GM11168 (cell line): ENCODE measurements at regions not wholly inside any gene's neighbourhood (a gene's known extent, or its start where the extent isn't known, plus 50 kb on each side); places are given as distances from the start of the nearest gene placed in this dataset.

ENCODE experiments used
- in situ Hi-C: fragments of 300-500 bp; cut with MboI; formaldehyde crosslinking; loops from one replicate; pipeline ENCODE4 v1.12.0; 2022; ENCODE audit warnings: low sequenced_read_pairs; ENCODE audit not compliant: unreplicated experiment

DNA sequence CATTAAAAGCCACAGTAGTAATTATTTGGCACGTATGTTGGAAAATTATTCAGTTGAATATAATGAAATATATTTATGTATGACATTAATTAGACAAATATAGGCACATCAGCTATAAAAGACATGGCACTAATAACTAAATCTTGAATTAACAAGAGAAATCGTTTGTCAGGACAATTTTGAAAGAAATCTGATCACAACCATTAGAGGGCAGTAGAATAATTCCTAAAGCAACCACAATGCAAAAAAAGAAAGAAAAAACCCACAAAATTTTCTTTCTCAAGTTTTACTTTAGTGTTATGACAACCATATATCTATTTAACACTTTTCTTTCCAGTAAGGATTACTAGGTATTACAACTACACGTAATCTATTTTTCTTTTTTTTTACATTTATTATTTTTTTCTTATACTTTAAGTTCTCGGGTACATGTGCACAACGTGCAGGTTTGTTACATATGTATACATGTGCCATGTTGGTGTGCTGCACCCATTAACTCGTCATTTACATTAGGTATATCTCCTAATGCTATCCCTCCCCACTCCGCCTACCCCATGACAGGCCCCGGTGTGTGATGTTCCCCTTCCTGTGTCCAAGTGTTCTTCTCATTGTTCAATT, 126.8 kb upstream of the STK17B start:
- in situ Hi-C loops, result loop anchor here (10.0 to 25.0 kb wide), 2 partner anchors 157 to 464 kb away; no protein-coding TSS in a partner anchor

DNA sequence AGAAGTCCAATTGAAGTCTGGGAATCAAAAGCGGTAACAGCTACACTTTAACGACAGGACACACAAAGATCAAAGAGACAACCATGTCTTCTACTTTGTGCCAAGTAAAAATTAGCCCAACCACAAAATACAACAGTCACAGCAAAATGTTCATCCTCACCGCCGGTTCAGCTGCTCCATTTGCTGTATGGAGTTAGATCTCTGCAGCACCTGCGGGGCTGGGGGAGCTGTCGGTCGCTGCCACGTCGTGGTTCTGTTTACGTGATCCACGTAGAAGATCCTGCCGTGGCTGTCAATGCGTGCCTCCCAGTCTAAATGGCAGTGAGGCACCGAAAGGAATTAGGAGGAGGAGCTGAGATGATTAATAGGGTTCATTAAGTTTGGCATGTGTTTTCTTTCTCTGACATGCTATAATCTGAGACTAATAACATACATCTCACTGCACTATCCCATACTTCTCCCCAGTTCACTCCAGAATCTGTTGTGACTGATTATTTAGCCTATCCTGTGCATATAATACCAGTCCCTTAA, 136.5 kb upstream of the STK17B start:
- in situ Hi-C loops, result no loop called here

DNA sequence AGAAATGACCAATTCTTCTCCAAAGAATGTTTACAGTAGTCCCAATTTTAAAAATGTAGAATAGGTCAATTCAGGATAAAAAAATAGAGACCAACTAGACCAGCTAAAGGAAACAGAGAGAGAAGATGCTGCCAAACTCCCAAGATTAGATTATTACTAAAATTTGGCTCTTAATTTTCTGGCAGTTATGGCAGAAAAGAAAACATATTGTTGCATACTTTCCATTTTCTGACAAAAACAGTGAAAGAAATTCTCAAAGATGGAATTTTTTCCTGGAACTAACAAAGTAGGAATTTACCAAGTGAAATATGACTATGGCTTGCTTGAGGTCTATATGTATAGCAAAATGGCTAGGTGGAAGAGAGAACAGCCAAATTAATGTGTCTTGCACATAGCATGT, 138.3 kb upstream of the STK17B start:
- in situ Hi-C loops, result no loop called here

DNA sequence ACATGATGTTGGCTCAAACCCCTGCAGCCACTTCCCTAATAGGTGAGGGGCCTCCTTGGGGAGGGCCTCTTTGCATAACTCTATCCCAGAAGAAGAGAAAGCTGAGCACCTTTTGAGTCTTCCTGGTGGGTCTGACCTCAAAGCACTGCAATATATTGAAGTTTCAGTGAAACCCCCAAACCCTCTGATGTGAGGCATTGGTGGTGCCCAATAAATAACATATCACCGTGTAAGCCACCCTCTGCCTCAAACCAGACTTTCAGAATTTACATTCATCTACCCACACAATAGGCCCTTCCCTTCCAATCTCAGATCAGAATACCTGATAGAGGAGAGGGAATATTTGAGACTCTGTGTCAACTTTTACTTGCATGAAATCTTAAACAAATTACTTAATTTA, 142.8 kb upstream of the STK17B start:
- in situ Hi-C loops, result no loop called here

DNA sequence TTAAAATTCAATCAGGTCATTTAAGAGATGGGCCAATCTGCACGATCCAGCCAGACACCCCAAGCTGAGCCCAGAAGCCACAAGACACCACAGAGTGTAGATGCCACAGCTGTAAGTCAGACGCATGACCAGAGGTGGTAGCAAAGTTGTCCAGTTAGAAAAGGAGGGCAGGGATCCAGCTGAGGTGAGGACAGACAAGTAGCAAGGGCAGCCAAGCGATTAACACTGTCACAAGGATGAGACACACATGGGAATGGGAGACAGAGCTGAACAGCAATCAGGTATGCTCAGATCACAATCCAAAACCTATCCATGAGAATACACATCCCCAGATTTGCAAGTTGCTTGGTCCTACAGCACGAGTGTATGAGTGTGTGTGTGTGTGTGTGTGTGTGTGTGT, 143.4 kb upstream of the STK17B start:
- in situ Hi-C loops, result no loop called here

DNA sequence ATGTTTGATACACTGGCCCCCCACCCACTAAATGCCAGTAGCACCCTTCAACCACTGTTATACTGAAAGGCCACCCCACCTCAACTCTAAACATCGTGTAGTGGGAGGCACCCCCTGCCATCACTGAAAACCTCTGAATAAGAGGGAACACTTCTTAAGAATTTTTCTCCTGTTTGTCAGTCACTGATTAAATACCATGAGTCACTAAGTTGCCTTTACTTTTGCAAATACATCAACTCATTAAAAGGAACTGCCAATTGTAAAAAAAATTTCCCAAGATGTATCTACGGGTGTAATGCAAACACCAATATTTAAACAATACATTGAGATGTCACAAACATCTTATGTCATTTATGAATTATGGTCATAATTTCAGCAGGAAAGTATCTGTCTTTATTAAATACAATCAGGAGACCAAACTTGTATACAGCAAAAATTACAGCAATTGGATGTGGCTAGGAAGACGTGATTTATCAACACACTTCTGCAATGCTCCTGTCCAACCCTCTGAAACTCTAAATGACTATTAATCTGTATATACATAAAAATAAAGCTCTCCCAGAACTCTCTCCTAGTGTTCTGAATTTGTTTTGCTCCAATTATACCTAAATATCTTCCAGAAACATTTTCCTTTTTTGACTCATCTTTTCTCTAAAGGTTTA, 144.1 kb upstream of the STK17B start:
- in situ Hi-C loops, result no loop called here

DNA sequence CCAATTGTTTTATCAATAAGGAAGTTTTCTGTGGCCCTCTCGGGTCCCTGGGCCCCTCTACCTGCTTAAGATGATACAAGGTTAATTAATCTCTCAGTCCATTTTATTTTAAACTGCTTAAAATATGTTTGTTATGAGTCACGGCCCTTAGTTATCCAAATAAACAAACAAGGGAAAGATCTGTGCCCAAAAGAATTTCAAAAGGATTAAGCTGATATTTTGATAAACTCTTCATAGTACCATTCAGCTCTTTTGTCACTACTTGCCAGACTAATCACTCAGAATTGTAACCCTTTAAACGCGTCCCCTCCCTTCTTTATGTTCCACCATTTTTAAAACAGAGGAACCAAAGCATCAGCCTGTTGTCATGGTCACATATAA, 144.7 kb upstream of the STK17B start:
- in situ Hi-C loops, result no loop called here

- in situ Hi-C loops, result no loop called here
Observed at GRCh38 chr2:196318517-196319377, 147.4 kb upstream of the STK17B start.

- in situ Hi-C loops, result no loop called here
Observed at GRCh38 chr2:196322973-196323810, 151.8 kb upstream of the STK17B start.

DNA sequence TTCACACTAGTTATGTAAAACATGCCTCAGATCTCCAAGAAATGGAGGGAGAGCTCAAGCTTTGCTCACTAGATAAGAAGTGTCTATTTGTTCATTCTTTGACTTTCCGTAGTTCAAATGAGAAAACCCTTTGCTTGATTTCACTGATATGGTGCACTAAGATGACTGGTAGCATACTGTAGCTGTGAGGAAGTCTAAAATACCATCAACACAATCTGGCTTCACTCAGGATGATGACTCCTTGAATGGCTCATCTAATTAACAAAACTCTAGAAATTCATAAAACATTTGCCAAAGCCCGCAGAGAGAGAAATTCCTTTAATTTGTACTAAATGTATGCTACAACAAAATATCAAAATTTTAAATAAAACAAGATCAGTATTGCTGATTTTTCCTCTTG, 152.8 kb upstream of the STK17B start:
- in situ Hi-C loops, result no loop called here

GRCh38 chr2:196328088-196328680, 156.8 kb upstream of the STK17B start:
- in situ Hi-C loops, result no loop called here

DNA sequence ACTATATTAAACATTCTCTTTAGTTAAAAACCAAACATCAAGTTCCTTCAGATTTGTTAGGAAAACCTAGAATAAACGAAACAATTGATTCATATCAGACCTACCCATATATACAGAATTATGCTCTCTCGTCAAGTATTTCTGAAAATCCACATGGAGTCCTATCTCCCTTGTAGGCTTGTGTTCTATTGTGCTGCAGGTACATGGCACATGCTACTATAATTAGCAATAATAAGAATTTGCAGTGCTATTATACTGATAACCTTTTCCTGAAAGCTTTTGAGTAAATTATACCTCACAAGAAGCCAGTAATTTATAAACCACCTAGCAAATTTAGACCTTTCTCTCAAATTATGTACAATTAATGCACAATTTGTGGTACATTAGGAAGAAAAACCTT, 158.6 kb upstream of the STK17B start:
- in situ Hi-C loops, result no loop called here

DNA sequence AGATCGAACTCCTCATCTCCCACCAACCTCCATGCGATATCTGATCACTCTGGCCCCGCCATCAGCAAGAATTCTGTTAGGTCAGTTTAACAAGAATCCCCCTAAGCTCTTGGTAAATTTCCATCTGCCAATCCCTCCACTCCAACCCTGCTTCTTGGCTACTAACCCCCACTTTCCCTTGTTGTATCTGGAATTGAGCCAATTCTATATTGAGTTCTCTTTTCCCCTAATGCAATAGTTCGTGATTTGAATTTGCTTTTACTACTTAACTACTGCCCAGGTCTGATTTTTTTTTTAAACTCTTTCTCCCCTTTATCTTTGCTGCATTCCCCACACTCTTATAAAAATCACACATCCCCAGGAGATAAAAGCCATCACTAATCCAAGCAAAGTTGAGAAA, 159.3 kb upstream of the STK17B start:
- in situ Hi-C loops, result no loop called here

- in situ Hi-C loops, result no loop called here
Observed at GRCh38 chr2:196331143-196331542, 159.8 kb upstream of the STK17B start.

GRCh38 chr2:196331851-196332250, 160.5 kb upstream of the STK17B start:
- in situ Hi-C loops, result no loop called here

DNA sequence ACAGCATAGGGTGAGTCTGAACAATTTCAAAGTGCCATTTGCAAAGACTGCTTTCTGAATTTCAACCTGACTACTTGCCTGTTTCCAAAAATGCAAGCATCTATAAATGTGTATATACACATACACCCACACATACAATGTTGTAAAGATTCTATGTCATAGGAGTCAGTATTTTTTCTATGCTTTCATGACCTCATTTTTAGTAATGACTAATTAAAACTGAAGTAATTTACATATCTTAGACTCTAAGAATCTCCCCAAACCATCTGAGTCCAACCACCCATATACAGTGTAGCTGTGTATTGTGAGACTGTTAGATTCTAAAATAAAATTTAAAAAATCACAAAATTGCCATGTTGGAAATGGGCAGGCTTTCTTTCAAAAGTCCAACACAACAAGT, 162.0 kb upstream of the STK17B start:
- in situ Hi-C loops, result no loop called here

- in situ Hi-C loops, result no loop called here
Observed at GRCh38 chr2:196334710-196335109, 163.3 kb upstream of the STK17B start.

DNA sequence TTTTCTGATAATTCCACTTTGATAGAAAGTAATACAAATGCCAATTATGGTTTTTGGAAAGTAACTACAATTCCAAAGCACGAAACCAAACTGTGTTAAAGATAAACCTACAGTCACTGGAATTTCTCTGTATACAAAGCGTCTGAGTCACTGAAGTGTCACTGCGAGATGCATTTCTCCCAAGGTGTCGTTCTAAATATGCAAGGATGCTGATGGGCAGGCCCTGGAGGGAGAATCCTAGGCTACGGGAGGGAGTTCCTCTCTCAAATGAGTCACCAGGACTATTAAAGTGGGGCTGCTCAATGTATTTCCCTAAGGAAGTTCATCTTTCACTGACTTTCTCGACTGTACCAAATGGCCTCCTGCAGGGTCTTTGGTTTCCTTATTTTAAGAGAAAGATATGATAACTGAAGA, 163.8 kb upstream of the STK17B start:
- in situ Hi-C loops, result no loop called here

- in situ Hi-C loops, result no loop called here
Observed at GRCh38 chr2:196336207-196336606, 164.8 kb upstream of the STK17B start.

DNA sequence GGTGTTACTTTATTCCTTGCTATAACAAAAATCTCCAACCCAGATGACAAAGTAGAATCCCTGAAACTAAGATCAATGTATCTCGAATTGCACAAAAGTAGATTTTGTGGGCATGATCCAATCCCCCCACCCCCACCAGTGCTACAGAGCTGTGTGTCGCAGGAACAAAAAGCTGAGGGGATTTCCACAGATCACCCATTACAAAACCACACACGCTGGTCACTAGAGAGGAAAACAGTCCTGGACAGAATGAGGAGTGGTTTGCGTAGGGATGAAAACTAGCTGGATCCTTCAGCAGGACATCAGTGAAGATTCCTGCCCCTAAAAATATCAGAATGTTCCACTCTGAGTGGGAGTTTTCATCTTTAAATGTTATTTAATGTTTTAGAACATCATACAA, 165.3 kb upstream of the STK17B start:
- in situ Hi-C loops, result no loop called here
